ENCODE measurements at regions not wholly inside any gene's neighbourhood (a gene's known extent, or its start where the extent isn't known, plus 50 kb on each side); places are given as distances from the start of the nearest gene placed in this dataset.

DNA sequence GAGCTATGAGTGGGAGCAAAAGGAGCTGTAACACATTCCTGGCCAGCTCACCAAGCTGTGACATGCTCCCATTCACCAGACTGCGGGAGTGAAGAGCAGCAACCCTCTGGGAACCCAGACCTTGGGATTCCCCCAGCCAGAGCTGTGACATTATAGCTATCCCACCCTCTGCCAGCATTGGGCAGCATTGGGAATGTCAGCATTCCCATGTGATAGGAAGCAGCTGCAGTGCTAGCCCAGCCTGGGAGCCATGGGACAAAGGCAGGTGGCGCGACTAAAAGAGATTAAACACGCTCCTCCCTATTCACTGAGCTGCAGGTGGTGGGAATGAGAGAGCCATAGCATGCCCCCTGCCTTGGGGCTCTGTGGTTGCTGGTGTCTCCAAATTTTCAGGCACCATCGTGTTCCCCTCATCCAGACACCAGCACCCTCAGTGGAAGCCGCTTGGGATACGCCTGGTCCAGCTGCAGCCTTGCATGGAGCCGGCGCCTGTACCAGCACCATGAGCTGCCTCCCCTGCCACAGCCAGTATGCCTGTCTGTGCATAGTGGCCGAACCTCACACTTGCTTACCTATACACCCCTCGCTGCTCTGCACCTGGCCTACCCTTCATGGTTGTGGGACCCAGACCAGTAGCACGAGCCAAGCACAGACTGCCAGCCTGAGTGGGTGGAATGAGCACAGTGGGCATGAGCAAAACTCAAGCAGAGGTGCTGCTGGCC, 695.6 kb upstream of the GCFC2 start:
- TF ChIP-seq, protein P1, sequence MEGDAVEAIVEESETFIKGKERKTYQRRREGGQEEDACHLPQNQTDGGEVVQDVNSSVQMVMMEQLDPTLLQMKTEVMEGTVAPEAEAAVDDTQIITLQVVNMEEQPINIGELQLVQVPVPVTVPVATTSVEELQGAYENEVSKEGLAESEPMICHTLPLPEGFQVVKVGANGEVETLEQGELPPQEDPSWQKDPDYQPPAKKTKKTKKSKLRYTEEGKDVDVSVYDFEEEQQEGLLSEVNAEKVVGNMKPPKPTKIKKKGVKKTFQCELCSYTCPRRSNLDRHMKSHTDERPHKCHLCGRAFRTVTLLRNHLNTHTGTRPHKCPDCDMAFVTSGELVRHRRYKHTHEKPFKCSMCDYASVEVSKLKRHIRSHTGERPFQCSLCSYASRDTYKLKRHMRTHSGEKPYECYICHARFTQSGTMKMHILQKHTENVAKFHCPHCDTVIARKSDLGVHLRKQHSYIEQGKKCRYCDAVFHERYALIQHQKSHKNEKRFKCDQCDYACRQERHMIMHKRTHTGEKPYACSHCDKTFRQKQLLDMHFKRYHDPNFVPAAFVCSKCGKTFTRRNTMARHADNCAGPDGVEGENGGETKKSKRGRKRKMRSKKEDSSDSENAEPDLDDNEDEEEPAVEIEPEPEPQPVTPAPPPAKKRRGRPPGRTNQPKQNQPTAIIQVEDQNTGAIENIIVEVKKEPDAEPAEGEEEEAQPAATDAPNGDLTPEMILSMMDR (conservative IDR thresholded peaks at IDR 0.05), result no peak
- no peak for TF ChIP-seq ZFX (IDR thresholded peaks at IDR 0.05)
- no peak overlapping the region for H3K27ac ChIP-seq

DNA sequence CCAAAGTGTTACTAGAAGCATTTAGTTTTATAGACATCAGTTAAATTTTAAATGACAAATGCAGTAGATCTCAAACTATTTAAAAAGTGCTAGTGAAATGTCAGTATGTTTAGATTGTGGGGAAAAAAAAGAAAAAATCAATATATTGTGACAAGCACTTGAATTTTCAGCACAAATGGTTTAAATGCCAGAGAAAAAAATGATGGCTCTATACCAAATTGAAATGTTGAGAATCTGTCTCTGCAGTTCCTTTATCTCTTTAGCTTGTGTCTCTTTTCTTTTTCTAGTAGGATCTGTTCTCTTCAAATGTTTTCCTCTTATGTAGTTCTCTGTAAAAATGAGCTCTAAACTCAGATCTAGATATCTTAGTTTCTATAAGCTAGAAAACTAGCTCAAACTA, 682.6 kb upstream of the GCFC2 start:
- H3K27ac ChIP-seq, result no peak overlapping the region
- TF ChIP-seq, protein P1 (conservative IDR thresholded peaks at IDR 0.05), result no peak
- no peak for TF ChIP-seq ZFX (IDR thresholded peaks at IDR 0.05)

DNA sequence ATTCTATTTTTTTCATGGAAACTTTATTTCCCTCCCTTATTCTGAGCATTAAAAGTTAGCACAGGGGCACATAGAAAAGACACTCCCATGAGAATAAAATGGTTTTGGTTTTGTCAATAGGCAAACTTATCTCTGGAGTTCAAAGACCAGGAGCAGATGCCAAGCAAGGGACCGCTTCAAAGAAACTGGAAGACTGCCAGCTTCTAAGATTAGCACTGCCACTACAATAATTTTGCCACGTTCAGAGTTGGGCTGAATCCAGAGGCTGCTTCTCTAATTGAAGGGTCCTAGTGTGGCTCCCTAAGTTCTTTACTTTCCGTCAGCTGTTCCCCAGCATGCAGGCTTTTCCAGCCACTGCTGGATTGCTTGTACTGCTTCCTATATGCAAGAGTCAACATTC, 681.0 kb upstream of the GCFC2 start:
- TF ChIP-seq, protein P1 (conservative IDR thresholded peaks at IDR 0.05), result no peak
- no peak for TF ChIP-seq ZFX (IDR thresholded peaks at IDR 0.05)
- H3K27ac ChIP-seq, result no peak overlapping the region

DNA sequence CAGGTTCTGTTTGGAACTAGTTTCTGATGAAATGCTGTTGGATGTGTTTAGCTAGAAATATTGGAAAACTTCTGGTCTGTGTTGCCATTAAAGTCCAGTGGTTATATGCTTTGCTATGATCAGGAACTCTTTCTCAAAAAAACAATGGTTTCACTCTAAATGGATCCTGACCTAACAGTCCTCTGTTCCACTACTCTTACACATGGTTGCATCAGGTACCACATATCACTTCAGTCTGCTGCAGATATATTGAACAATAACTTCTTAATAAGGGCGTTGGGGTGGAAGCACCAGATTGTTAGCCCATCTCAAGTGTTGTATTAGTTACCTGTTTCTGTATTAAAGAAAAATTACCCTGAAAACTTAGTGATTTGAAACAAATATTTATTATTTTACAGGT, 676.6 kb upstream of the GCFC2 start:
- TF ChIP-seq ZFX (IDR thresholded peaks at IDR 0.05), result no peak
- TF ChIP-seq, protein P1 (conservative IDR thresholded peaks at IDR 0.05), result no peak
- no peak overlapping the region for H3K27ac ChIP-seq

DNA sequence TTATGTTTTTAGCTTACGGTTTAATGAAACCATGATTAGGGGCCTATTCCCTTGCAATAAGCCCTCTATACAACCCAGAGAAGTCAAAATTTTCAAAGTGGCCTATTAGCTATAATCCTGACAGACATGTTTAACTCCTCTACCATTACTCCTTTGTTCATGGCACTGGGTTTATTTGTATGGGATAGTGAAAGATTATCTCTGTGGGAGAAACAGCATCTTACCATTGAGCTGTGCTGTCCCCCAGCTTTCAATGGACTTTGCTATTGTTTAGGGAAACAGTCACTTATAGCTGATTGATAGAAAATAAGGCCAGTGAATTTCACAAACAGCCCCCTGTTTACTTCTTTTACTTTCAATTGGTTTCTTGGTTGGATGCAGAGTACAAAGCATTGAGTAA, 675.2 kb upstream of the GCFC2 start:
- H3K27ac ChIP-seq, result no peak overlapping the region
- no peak for TF ChIP-seq ZFX (IDR thresholded peaks at IDR 0.05)
- TF ChIP-seq, protein P1 (conservative IDR thresholded peaks at IDR 0.05), result no peak

DNA sequence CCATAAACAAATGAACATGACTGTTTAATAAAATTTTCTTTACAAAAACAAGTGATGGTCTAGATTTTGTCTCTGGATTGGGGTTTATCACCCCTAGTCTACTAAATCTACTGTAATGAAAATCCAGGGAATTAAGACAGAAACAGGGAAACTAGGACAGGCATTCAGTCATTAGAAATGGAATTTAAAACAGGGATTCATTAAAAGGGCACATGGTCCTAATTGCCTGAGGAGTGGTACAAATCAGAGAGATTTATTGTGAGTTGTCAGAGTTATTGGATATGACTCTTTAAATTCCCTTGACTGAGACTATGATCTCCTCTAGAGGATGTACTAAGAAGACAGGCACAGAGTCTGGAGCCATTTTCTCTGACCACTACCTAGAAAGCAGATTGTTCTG, 670.9 kb upstream of the GCFC2 start:
- no peak overlapping the region for H3K27ac ChIP-seq
- no peak for TF ChIP-seq ZFX (IDR thresholded peaks at IDR 0.05)
- TF ChIP-seq, protein P1 (conservative IDR thresholded peaks at IDR 0.05), result no peak

DNA sequence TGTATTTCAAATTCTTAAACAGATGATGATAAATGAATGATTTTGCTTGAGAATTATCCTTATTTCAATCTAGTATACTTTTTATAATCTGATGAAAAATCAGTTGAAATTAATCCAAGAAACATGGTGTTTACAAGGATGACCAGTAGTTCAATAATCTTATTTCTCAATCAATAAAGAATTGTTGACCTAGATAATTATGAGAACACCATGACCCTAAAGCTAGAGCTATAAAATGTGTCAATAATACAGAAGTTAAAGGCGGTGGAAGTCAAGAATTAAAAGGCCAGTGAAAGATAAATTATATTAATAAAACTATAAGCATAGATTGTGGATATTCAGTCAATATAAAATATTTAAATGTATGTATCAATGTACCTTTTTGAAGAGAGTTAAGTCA, 667.4 kb upstream of the GCFC2 start:
- H3K27ac ChIP-seq, result peak overlapping the region; percentile 85; the same call in 1 of the 2 replicates

More for the DNA sequence above, 667.4 kb upstream of the GCFC2 start:
- no peak for TF ChIP-seq ZFX (IDR thresholded peaks at IDR 0.05)
- TF ChIP-seq, protein P1 (conservative IDR thresholded peaks at IDR 0.05), result no peak

Data from C4-2B (cell line).